HG02943 (cell line): ENCODE measurements at regions not wholly inside any gene's neighbourhood (a gene's known extent, or its start where the extent isn't known, plus 50 kb on each side); places are given as distances from the start of the nearest gene placed in this dataset.
A peak's percentile ranks its signal among the peaks of the same experiment; 100 is the strongest.

Source experiments
- ATAC-seq: cut with Tn5 transposase; IDR thresholded peaks from one replicate; pipeline ENCODE4 v1.9.1; 2021; ENCODE audit warnings: mild to moderate bottlenecking, low read depth, moderate library complexity; ENCODE audit not compliant: unreplicated experiment

DNA sequence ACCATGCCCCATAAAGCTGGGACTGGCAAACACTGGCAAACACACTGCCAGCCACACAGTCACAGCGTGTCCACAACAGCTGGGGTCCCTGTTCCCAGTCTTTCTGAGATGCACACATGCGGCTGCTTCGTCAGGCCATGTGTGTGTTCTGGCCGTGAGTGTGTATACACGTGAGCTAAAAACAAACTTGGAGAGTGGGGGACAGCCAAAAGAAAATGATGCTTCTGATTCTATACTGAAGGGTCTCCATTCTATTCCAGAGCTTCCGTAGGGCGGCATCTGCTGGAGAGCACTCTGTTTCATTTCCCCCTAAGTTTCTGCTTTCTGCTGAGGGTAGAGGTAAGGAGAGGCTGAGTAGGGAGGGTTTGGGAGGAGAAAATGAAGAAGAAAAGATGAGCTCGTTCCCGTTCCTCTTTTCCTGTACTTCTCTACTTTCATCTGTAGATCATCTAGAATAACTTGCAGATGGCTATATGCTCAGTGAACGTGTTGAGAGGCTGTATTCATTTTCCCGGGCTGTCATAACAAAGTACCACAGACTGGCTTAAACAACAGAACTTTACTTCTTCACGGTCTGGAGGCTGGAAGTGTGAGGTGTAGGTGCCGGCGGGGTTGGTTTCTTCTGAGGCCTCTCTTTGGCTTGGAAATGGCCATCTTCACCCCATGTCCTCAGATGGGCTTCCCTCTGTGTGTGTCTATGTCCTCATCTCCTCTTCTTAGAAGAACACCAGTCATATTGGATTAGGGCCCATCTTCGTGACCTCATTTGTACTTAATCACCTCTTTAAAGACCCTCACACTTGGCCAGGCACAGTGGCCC, 151.6 kb downstream of the TOMM20 start:
- ATAC-seq = no peak

DNA sequence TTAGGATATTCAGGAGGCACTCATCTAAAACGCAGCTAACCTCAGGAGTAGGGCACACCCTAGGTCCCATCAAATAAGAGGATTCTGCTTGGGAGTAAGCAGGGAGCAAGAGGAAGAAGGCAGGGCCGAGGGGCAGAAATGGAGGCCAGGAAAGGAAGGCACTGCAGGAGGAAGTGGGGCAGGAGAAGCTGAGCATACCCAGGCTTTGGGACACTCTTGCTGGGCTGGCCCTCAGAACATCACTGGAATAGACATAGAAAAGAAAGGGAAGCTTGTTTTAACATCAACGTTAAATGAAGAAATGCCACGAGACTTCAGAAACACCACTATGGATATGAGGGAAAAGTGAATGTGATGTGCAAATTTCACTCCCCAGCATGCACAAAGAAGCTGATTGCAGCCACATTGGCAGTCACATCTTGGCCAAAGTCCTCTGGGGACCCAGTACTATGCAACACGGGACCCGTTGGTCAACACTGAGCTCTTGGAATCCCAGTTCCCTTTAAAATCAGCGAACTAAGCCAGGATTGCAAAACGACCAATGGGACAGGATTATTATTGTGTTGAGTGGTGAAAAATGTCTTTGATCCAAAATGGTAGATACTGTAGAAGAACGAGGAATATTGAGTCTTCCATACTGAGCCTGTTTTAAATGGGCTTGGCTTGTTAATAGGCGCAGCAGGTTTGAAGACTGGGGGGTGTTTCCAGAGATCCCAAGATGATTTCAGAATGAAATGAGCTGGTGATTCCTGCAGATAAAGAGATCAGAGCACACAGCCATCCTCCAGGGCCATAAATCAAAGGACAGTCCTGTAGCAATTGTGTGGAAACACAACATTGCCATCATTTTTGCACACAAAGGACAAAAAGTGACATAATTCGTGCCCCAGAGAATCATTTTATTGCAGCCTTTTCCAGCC, 152.4 kb downstream of the TOMM20 start:
- ATAC-seq = no peak

- ATAC-seq = no peak
These were observed 153.3 kb downstream of the TOMM20 start for GRCh38 chr1:234975122-234975940.

DNA sequence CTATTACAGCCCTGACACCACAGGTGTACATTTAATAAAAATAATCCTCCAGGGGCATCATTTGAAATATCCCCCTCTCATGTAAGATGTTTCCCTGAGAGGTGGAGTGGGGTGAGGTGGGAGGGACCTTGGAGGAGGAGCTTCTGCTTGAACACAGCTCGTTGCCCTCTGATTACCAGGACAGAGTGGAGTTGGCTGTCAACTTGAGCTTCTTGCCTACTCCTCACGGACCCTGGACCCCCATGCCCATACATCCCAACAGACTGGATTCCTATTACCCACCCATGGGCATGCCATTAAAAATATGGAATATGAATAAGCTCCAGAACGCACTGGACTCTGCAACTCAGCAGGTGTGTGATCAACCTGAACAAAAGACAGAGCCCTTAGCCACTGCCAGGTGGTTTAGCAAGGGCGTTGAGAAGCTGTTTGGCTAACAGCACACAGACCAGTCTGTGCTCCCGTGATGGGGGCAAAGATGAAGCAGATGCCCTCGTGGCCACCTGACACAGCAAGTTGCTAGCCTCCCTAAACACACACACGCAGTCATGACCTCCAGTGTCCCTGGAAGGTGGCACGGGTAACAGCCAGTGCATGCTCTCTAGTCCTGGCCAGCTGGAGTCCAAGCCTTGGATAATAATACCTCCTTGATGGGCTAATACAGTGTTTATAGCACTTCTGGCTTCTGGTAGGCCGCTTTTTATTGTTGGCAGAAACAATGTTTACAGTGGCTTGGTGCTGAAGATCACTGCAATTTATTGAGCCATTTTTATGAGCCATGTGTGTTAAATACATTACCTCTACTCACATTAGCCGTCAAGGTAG, 155.0 kb downstream of the TOMM20 start:
- ATAC-seq = no peak

DNA sequence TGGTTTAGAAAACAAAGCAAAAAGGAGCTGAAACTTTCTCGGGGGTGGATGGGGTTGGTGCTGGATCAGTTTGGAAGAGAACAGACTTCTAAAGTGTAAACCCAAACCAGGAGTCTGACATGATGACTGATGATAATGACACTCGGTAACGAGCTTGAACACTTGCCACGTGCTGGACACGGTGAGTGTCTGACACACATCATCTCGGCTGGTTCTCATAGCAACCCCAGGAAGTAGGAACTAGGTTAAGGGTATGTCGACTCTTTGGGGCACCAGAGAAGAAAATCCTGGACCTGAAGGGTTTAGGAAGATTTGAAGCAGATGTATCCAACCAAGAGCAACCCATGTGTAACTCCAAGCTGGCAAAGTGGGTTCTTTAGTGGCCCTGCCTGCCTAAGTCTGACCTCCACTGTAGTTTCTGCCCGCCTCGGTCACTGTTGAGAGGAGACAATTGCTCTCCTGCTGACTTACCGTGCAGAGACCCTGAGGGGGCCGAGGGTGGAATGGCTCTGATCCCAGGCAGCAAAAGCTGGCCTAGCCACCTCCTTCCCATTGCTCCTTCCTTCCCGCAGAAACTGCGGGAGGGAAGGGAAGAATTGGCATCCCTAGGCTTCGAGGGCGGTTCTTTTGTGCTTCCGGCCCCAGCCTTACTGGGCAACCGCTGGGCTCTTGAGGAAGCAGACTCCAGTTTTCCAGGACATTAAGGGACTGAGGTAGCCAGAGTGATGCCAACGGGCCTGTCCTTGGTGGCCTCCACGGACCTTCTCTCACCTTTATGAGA, 156.0 kb downstream of the TOMM20 start:
- ATAC-seq = no peak

DNA sequence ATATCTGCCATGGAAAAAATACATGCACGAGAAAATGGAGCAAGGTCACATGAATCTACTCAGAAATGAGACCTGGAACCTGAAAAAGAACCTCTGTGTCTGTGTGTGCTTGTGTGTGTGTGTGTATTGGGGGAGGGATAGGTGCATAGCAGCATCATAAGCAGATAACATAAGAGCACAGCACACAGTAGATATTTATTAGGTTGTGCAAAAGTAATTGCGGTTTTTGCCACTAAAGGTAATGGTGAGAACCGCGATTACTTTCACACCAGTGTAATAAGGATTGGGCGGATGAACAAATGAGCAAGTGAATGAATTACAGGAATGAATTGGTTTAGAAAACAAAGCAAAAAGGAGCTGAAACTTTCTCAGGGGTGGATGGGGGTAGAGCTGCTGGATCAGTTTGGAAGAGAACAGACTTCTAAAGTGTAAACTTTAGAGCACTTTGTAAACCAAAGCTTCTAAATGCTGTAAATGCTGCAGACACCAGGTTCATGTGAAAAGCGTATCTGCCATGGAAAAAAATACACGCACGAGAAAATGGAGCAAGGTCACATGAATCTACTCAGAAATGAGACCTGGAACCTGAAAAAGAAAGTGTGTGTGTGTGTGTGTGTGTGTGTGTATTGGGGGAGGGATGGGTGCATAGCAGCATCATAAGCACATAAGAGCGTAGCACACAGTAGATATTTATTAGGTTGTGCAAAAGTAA, 156.9 kb downstream of the TOMM20 start:
- ATAC-seq = no peak

DNA sequence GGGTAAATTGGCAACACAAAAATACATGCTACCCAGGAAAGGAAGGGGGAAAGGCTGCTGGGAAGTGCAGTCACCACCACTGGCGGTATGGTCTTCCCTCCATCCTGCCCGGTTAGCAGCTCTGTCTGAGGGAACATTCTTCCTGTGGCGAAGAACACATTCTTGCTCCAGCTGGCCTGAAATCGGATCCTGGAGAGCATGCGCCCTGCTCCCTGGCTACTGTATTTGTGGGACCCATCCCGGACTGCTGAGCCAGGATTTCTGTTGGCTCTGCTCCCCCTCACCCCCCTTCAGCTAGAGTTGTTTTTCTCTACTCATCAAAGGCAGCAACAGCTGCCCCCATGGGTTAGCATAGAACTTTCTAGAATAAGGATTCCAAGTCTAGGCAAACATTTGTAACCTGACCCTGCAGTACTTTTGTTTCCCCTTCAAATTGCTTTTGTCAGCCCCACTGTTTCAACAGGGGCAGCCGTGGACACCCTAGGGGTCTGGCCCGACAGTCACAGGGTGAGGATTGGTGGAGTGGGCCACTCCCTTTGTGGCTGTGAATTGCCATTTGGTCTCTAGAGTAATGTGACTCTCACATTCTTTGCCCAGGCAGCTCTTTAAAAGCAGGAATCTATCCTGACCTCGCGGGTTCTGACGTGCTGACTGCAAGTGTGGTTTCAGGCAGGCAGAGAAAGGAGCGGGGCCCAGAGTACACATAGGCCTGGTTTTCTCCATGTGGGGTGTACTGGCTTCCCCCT, 157.7 kb downstream of the TOMM20 start:
- ATAC-seq = no peak

GRCh38 chr1:234970401-234970730, 158.3 kb downstream of the TOMM20 start:
- ATAC-seq = no peak

GRCh38 chr1:234969581-234970400, 158.8 kb downstream of the TOMM20 start:
- no peak for ATAC-seq

- ATAC-seq = no peak
These were observed 159.6 kb downstream of the TOMM20 start for GRCh38 chr1:234969011-234969441.

DNA sequence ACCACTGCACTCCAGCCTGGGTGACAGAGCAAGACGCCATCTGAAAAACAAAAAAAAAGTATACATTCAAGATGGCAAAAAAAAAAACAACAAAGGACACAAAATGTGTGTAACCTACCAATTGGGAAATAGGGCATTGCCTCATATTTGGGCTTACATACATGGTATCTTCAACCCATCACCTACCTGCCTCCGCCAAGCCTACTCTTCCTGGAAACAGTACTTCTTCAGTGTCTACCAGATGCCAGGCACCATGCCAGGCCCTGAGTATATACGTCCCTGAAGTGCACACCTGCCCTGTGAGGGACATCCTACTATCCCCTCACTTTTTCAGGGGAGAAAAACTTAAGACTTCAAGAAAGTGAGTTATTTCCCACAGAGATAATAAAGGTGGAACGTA, 160.2 kb downstream of the TOMM20 start:
- no peak for ATAC-seq

DNA sequence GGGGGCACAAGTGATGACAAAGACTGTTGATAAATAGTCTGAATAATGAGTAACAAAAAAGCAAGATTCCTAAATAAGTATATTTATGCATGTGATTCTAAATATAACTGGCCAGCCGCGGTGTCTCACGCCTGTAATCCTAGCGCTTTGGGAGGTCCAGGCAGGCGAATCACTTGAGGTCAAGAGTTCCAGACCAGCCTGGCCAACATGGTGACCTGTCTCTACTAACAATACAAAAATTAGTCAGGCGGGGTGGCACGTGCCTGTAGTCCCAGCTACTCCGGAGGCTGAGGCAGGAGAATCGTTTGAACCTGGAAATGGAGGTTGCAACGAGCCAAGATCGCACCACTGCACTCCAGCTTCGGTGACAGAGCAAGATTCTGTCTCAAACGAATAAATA, 161.5 kb downstream of the TOMM20 start:
- no peak for ATAC-seq

- no peak for ATAC-seq
These were observed 163.5 kb downstream of the TOMM20 start for GRCh38 chr1:234965111-234965510.

- no peak for ATAC-seq
These were observed 164.5 kb downstream of the TOMM20 start for GRCh38 chr1:234963904-234964702.

- peak; percentile 82 for ATAC-seq
These were observed 165.3 kb downstream of the TOMM20 start for GRCh38 chr1:234963180-234963903.
